ENCODE measurements at regions not wholly inside any gene's neighbourhood (a gene's known extent, or its start where the extent isn't known, plus 50 kb on each side); places are given as distances from the start of the nearest gene placed in this dataset.

GRCh38 chr10:131620314-131620713, 280.5 kb upstream of the PPP2R2D start:
- TF ChIP-seq, protein P1, sequence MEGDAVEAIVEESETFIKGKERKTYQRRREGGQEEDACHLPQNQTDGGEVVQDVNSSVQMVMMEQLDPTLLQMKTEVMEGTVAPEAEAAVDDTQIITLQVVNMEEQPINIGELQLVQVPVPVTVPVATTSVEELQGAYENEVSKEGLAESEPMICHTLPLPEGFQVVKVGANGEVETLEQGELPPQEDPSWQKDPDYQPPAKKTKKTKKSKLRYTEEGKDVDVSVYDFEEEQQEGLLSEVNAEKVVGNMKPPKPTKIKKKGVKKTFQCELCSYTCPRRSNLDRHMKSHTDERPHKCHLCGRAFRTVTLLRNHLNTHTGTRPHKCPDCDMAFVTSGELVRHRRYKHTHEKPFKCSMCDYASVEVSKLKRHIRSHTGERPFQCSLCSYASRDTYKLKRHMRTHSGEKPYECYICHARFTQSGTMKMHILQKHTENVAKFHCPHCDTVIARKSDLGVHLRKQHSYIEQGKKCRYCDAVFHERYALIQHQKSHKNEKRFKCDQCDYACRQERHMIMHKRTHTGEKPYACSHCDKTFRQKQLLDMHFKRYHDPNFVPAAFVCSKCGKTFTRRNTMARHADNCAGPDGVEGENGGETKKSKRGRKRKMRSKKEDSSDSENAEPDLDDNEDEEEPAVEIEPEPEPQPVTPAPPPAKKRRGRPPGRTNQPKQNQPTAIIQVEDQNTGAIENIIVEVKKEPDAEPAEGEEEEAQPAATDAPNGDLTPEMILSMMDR (IDR thresholded peaks at IDR 0.05; ENCODE audit: poor library complexity): no peak
- TF ChIP-seq EZH2 (IDR thresholded peaks at IDR 0.05; ENCODE audit: borderline replicate concordance) (no peak), EZH2phosphoT487 (IDR thresholded peaks at IDR 0.05; ENCODE audit: low read depth, severe bottlenecking, unreplicated experiment) (no peak)
- Histone ChIP-seq H3K9me3 (ENCODE audit: low read depth) (no peaks in the 10 kb centered on the region), H3K79me2 (no peaks in the 10 kb centered on the region), H3K36me3 (replicated peaks; ENCODE audit: insufficient read depth, low read depth) (no peaks in the 10 kb centered on the region), H3K9me2 (replicated peaks; ENCODE audit: insufficient read depth) (no peaks in the 10 kb centered on the region), H3K4me1 (ENCODE audit: insufficient read depth) (no peaks in the 10 kb centered on the region), H3K4me2 (no peak overlapping the region), H4K20me1 (ENCODE audit: insufficient read depth, poor library complexity, severe bottlenecking) (no peaks in the 10 kb centered on the region), H3K4me3 (no peak overlapping the region), H2AFZ (no peak overlapping the region), H3K27ac (no peak overlapping the region), H3K27me3 (no peaks in the 10 kb centered on the region)
- DNase-seq (ENCODE audit: low spot score): no peak
- WGBS (ENCODE audit: low lambda C conversion rate, missing lambda C conversion rate): 92% methylated on average over 6 of the region's 6 CpGs

- TF ChIP-seq EZH2 (IDR thresholded peaks at IDR 0.05; ENCODE audit: borderline replicate concordance) (no peak), EZH2phosphoT487 (IDR thresholded peaks at IDR 0.05; ENCODE audit: low read depth, severe bottlenecking, unreplicated experiment) (no peak)
- TF ChIP-seq, protein P1 (IDR thresholded peaks at IDR 0.05; ENCODE audit: poor library complexity): no peak
- no peak overlapping the region for H3K4me2 ChIP-seq
- DNase-seq (ENCODE audit: low spot score): no peak
- H2AFZ ChIP-seq: no peak overlapping the region
- no peak overlapping the region for H3K4me3 ChIP-seq
- no peaks in the 10 kb centered on the region for H4K20me1 ChIP-seq (ENCODE audit: insufficient read depth, poor library complexity, severe bottlenecking)
- no peaks in the 10 kb centered on the region for H3K9me2 ChIP-seq (replicated peaks; ENCODE audit: insufficient read depth)
- no peak overlapping the region for H3K27ac ChIP-seq
- no peaks in the 10 kb centered on the region for H3K79me2 ChIP-seq
- 92% methylated on average over 7 of the region's 7 CpGs for WGBS (ENCODE audit: low lambda C conversion rate, missing lambda C conversion rate)
- H3K27me3 ChIP-seq: no peaks in the 10 kb centered on the region
- no peaks in the 10 kb centered on the region for H3K36me3 ChIP-seq (replicated peaks; ENCODE audit: insufficient read depth, low read depth)
- H3K4me1 ChIP-seq (ENCODE audit: insufficient read depth): no peaks in the 10 kb centered on the region
- no peaks in the 10 kb centered on the region for H3K9me3 ChIP-seq (ENCODE audit: low read depth)
Observed at GRCh38 chr10:131620904-131621303, 279.9 kb upstream of the PPP2R2D start.

GRCh38 chr10:131621784-131622624, 278.8 kb upstream of the PPP2R2D start:
- WGBS (ENCODE audit: low lambda C conversion rate, missing lambda C conversion rate): 81% methylated on average over 22 of the region's 22 CpGs
- no peaks in the 10 kb centered on the region for H3K9me3 ChIP-seq (ENCODE audit: low read depth)
- TF ChIP-seq EZH2 (IDR thresholded peaks at IDR 0.05; ENCODE audit: borderline replicate concordance): no peak
- TF ChIP-seq EZH2phosphoT487 (IDR thresholded peaks at IDR 0.05; ENCODE audit: low read depth, severe bottlenecking, unreplicated experiment): no peak
- TF ChIP-seq, protein P1 (IDR thresholded peaks at IDR 0.05; ENCODE audit: poor library complexity): no peak
- no peaks in the 10 kb centered on the region for H3K36me3 ChIP-seq (replicated peaks; ENCODE audit: insufficient read depth, low read depth)
- H3K4me3 ChIP-seq: no peak overlapping the region
- no peak overlapping the region for H3K27ac ChIP-seq
- no peaks in the 10 kb centered on the region for H4K20me1 ChIP-seq (ENCODE audit: insufficient read depth, poor library complexity, severe bottlenecking)
- DNase-seq (ENCODE audit: low spot score): no peak
- no peaks in the 10 kb centered on the region for H3K79me2 ChIP-seq
- no peaks in the 10 kb centered on the region for H3K27me3 ChIP-seq
- no peak overlapping the region for H3K4me2 ChIP-seq
- H3K9me2 ChIP-seq (replicated peaks; ENCODE audit: insufficient read depth): no peaks in the 10 kb centered on the region
- no peaks in the 10 kb centered on the region for H3K4me1 ChIP-seq (ENCODE audit: insufficient read depth)
- no peak overlapping the region for H2AFZ ChIP-seq
